NCI-H526 treated with DMSO at 0.1 percent for 48 hours (cell line): ENCODE measurements at regions not wholly inside any gene's neighbourhood (a gene's known extent, or its start where the extent isn't known, plus 50 kb on each side); places are given as distances from the start of the nearest gene placed in this dataset.

Experiments
- DNase-seq: peaks from one replicate; lab custom pipeline; 2025; lab: John Stamatoyannopoulos, UW

DNA sequence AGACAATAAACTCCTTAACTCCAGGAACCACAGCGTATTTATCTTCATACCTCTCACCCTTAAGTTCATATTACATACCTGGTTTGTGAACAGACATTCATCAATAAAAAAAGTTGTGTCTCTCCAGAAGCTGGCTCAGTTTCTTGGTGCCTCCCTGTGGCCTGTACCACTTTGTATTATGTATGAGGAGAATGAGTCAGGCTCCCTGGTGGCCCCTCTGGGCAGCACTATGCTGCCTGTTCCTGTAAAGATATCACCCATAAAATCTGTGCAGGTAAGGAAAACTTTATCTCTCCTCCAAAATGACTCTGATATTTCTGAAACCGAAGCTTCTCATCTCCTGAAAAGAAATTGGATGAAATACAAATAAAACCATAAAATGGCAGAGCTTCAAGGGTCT lies 198.4 kb upstream of the NT5C1B start:
- DNase-seq: no peak

DNA sequence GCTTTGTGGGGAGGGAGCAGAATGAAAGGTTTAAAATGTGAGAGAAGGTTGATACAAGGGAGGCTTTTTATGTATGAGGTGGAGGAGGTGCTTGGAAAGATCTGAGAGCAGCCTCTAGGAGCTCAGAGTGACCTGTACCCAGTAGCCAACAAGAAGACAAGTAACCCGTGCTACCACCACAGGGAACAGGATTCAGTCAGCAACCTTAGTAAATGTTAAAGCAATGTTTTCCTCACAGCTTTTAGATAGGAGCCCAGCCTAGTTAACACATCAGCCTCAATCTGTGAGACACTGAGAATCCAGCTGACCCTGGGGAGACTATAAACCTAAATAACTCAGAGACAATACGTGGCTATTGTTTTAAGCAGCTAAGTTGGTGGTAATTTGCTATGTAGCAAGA lies 194.9 kb upstream of the NT5C1B start:
- no peak for DNase-seq

DNA sequence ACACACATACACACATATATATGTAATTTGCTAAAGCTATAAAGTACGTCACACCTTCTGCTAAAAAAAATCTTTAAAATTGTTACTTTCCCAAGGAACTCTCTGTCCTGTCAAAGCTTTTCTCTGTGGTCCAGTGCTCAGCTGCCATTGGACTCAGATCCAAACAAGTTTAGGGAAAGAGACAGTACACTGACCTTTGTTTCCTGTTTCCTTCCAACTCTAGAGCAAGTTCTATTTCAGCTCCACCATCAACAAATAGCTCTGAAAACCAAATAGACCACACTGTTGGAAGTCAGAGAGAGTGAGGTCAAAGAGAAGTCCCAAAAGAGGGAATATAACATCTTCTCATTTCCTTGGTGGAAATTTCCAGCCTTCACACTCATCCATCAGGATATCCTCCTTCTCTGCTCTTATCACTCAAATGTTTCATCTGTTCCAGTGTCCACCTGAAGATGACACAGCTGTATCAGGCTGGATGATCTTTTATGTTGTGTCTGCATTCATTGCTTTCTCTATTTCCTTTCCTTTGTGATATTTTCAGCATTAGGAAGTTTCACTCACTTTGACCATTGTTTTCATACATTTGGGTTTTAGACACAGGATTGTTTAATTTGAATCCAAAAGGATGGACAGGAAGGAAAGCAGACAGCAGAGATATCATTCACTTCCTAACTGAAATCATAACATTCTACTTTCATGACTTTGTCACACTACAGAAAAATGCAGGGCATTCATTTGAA lies 192.3 kb upstream of the NT5C1B start:
- DNase-seq: no peak

DNA sequence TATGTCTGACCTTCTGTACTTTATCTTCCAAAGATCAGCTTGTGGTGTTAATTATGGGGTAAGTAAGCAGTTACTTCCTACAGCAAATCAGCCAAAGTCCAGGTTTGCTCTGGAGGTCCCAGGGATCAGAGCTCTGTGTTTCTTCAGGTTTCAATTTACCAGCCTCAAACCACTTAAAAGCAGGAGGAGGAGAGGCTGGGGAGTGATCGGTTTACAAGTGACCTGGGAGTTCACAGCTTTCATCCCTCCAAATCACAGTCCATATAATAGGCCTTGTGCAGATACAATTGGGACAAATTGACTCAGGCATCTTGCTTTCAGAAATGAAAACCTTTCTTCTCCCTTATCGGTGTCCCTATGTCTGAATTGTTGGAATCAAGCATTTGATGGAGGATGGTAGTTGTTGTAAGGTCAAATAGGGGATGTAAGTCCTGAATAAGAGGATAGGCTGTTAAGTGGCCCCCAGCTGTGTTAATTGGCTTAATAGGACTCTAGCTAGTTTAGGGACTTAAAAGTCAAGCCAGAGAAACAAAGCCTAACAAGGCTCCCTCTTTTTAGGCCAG lies 188.0 kb upstream of the NT5C1B start:
- no peak for DNase-seq

DNA sequence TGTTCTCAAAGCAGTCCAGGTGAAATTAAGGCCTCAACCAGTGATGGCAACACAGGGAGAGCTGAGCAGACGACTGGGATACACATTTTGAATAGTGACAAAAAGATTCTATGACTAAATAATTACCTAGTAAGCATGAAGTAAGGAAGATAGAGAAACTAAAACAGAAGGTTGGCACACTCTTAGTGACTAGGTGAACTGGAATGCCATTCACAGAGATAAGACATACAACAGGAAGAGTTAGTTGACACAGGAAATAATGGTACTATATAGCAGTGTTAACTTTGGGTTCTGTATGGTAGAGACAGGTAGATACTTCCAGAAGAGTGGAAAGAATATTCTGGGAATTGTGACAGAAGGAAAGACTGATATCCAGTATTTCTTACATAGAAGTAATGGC lies 181.8 kb upstream of the NT5C1B start:
- no peak for DNase-seq

DNA sequence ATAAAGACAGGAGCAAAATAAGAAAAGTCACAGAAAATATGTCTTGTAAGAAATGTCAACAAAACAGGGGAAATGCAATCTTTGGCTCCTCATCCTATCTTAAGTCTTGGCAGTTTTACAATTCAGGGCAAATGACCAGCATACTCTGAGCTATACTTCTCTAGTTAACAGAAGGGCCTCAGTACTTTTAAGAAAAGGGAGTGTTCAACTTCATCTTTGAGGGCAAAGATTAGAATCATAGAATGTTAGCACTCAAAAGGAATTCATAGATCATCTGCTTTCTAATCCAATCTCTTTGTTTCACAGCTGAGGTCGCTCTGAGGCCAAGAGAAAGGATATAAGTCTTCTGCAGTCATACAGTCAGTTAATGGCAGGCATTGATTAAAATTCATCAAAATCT lies 174.0 kb upstream of the NT5C1B start:
- no peak for DNase-seq

DNA sequence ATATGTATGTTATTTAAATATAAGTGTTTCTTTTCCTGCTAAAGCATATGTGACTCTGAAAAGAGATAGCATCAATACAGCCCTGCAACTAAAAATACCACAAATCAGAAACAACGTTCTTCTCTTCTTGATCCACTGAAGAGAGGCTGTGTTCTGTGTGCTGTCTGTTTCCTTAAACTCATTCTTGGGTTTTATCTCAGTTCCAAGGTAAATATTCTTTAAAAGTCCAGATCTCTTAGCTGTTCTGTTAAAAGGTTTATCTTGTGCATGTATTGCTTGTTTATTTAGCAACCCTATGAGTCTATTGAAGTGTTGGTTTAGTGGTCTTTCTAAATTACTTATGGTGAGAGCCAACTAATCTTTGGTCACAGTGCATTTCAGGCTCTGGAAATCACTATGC lies 173.3 kb upstream of the NT5C1B start:
- no peak for DNase-seq

DNA sequence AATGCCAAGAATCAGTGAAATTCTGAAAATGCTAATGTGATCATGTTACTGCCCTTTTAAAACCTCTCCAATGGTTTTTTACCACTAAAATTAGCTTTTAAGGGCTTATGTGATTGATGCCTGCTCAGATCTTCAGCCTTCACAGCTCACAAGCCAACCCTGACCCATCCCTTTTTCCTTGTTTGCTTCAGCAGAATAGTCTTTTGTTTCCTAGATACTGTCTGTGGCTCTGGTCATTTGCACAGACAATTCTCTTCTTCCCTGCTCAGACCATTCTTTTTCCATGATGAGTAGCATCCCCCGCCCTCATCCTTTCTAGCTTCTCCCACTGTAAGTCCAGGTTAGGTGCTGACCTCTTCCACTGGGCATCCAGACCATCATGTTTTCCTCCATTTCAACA lies 164.9 kb upstream of the NT5C1B start:
- DNase-seq: no peak

DNA sequence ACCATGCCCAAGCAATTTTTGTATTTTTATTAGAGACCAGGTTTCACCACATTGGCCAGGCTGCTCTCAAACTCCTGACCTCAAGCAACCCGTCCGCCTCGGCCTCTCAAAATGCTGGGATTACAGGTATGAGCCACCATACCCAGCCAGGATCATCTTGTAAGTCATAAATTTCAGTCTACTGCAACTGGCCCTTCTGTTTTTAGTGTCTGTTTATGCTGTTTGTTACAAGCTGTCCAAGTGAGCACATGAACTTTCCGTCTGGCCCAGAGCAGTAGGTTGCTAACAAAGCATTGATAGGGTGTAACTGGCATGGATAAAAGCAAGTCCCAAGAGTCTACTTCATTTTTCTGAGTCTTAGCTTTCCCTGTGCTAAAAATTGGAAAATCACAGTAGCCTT lies 164.4 kb upstream of the NT5C1B start:
- no peak for DNase-seq

DNA sequence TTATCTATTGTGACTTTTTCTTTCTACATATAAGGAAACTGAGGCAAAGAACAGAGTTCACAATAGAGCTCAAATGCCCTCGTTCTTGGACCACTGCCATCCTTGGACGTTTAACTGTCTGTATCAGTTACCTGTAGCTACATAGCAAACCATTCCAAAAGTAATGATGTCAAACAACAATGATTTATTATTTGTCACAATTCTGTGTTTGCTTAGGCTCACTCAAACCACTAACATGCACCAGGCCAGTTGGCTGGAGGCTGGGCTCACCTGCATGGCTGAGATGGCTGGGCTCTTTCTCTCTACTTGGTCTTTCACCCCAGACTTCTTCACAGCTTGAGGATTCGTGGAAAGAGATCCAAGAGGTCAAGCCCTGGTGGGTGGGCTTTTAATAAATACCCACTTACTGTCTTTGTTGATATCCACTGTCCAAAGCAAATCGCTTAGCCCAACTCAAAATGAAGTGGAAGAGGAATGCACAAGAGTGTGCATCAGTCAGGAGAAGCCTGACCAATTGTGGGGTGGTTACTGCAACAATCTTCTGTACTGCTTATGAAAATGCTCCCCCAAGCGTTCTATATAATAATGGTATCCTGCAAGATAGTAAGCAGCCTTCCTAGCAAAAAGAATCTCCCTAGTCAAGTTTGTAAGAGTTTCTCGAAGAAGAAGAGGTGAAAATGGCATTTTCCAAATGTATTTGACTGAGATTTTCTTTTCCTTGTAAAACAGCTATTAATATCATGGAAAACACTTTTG lies 163.5 kb upstream of the NT5C1B start:
- no peak for DNase-seq

DNA sequence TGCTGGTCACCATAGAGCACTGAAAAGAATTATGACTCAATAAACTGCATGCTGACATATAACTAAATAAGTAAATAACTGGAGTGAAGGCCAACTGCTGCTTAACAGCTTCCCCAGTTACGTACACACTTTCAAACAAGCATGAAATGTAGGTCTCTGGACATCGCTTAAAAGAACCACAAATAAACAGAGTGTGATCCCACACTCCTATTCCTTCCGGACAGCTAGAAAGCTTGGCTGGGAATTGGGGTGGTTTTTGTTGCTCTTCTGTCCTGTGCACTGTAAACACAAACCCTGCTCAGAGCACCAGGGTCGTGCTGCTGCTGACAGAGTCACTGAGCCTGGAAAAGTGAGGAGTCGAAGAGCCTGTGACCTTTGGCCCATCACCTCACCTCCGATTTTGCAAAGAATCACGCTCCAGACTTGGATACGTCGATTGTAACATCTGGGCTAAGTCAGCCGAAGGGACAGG lies 162.7 kb upstream of the NT5C1B start:
- DNase-seq: no peak

DNA sequence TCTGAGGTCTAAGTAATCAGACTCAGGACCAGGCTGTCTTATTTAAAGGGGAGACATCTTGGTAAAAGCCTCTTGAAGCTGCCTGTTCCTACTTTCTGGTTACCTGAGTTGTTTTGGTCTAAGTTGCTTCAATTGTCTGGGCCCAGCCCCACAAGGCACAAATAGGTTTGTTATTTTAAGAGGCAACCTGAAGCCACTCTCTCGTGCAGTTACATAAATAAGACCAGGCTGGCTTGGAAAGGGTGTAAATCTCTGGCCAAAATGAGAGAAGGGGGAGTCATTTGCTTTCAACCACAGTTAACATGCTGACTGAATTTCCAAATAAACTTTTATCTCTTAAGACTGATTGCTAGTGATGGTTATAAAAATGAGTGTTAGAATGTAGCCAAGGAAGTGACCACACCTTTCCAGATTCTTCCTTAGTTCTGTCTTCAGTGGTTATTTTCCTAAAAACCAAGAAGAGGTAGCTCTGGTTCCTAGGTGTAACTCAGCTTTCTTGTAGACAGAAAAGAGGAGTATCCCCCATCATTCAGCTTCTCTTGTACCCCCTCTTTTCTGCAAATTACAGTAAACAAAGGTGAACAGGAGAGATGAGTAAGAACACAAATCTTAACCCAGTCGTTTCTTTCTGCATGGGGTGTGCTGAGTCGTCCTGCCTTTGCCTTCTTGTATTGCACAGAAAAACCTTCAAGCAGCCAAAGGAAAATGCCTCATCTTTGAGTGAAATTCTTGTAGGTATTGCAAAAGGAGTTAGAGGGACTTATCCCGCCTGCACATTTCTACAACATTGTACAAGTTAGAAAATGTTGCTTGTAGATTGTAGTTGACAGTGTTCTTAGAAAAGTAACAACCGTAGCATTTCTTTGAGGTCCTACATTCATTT lies 161.5 kb upstream of the NT5C1B start:
- DNase-seq: no peak

DNA sequence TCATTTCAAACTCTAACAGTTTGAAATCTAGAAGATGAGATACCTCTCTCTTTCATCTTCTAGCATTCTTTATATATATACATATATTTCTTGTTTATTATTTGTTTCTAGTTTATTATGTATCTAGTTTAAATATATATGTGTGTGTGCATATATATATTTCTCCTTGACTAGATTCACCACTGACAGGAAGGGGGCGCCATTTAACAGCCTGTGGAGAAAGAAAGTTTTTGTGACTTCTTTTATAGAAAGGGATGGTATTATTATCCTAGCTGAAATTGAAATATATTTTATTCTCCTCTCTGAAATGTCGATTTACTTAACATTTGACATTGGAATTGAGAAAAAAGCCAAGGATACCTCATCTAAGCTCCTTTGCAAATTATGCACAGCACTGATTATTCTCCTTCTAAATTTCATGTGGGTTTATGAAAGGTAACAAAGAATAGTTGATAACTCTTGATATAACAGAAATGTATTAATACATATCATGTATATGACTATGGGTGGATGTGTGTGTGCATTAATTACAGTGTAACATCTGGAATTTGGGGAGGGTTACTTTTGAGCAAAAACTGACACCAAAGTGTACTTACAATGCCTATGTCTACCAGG lies 160.7 kb upstream of the NT5C1B start:
- peak; percentile 1 for DNase-seq

DNA sequence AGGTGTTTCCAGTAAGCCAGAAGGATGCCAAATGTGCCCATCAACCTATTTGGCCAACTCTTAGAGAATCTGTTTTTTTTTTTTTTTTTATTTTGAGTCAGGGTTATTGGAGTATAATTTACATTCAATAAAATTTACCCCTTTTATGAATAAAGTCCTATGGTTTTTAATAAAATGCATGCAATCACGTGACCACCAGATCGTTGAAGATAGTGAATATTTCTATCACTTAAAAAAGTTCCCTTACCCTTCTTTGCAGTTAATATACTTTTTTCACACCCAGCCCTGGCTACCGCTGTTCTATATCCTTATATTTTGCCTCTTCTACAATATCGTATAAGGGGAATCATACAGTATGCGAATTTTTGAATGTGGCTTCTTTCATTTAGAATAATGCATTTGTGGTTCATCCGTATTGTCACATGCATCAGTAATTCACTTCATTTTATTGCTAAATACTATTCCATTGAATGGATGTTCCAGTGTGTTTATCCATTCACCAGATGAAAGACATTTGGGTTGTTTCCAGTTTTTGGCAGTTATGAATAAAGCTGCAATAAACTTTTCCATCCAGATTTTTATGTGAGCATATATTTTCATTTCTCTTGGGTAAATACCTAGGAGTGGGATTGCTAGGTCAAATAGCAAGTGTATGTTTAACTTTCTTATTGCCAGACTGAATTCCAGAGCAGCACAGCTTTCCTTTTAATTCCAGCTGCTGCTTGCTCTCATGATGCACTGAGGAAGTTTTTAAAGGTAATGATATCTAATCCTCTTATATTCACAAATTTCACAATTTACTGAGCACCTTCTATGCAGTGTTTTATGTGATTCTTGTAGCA lies 156.3 kb upstream of the NT5C1B start:
- no peak for DNase-seq

DNA sequence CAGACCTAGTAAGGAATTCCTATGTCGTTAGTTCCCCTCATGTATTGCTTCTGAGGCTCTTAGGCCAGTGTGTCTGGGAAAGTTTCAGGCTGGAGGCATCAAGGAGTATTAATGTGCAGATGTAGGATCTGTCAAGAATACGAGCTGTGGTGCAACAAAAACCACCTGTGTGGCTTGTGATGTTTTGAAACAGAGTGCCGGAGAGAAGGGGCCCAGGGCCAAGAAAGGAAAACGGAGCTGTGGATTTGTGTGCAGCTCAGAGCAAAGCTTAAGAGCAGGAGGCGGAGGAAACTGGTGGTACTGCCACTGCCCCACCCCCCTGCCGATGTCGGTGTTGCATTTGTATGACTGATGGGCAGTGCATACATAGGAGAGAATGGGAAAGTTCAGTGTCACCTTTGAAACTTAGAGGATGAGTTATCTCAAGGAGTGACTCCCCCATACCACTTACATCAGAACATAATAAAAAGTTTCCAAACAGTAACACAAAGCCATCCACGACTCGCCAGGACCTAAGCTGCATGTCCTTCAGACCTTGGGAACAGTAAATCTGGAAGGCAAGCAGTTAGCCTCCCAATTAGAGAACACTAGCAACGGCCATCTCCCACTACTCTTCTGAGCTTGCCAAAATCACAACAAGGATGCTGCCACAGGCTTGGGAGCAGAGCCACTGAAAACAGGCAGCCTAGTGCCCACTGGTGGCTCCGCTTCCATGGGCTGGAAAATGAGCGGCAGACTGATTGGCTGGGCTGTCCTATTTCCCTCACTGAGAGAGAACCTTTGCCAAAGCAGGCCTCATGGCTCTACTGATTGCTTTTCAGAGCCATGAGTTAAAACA lies 152.7 kb upstream of the NT5C1B start:
- no peak for DNase-seq

DNA sequence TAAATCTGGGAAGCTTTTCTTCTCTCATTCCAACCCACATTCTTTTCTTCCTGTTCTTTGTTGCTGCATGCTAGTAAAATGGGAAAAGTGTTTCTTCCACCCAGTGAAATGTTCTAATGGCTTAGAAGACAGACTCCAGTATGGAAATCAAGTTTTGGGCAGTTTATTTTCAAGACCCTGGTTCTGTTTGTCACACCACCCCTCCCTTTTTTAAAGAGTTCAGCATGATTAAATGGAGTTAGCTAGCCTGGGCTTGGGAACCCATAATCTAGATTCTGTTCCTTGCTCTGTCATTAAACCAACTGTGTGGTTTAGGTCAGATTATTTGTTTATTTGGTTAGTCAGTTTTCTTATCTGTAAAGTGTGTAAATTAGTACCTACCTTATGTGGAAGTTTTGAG lies 151.8 kb upstream of the NT5C1B start:
- no peak for DNase-seq

DNA sequence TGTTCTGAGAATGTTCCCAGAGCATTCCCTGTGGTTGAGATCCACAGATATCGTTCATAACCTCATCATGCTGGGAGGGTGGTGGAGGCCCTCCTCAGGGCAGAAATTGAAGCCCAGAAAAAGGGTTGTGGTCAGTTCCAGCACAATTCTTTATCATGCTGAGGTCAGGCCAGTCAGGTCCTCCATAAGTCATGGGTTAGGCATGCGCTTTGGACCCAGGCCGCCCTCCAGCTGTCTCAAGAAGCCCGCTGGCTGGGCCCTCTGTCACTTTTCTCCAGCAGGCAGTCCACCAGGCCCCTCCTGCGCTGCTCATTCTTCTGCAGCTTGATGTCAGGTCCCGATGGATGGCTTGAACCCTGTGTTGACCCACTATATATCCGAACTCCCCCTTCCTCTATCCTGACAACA lies 151.1 kb upstream of the NT5C1B start:
- no peak for DNase-seq

DNA sequence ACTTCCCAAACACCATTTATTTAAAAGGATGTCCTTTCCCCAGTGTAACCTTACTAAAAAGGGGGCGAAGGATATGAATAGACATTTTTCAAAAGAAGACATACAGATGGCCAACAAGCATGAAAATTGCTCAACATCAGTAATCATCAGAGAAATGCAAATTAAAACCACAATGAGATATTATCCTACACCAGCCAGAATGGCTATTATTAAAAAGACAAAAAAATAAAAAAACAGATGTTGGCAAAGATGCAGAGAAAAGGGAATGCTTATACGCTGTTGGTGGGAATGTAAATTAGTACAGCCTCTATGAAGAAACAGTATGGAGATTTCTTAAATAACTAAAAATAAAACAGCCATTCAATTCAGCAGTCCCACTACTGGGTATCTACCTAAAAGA lies 142.3 kb upstream of the NT5C1B start:
- no peak for DNase-seq

DNA sequence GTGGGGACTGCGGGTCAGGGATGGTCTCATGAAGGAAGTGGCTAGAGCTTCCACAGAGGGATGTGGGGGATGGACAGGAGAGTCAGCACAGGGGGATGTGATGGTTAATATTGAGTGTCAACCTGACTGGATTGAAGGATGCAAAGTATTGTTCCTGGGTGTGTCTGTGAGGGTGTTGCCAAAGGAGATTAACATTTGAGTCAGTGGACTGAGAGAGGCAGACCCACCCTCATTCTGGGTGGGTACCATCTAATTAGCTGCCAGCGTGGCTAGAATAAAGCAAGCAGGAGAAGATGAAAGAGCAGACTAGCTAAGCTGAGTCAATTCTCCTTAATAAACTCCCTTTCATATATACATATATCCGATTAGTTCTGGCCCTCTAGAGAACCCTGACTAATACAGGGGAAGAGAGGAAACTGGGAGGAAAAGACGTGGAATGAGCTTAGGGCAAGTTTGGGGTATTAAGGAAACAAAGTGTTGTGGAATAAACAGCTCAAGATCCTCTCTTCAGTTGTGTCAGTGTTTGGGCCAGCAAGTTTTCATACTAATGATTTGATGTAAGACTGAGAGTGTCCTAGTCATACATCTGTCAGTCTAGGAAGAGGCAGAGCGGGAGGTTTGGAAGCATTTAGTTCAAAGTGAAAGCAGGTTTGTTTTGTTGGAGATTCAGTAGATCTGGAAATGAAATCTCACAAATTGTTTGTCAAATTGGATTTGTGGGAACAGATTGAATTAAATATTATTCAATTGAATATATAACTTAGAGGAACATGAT lies 135.2 kb upstream of the NT5C1B start:
- no peak for DNase-seq
